ENCODE measurements at regions not wholly inside any gene's neighbourhood (a gene's known extent, or its start where the extent isn't known, plus 50 kb on each side); places are given as distances from the start of the nearest gene placed in this dataset.
A peak's percentile ranks its signal among the peaks of the same experiment; 100 is the strongest.
"Not testable (repeated sequence)": the region's sequence is repeated elsewhere in the genome, so short reads cannot be mapped to it uniquely, and the experiment has no call there.

DNA sequence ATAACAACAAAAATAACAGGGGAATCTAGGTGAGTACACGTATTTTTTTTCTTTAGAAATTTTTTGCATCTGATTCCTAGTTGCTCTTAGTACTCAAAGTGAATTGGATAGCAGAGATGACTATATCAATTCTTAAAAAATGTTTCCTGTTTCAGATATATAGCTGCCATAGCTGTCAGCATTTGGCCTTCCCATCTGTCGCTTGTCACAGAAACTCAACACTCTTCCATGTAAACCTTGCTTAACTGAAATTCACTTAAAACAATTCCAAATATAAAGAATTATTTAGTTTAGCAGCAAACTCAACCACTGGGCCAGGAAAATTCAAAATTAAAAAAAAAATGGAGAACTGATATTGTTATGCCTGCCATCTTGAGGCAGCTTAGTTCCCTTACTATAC is 807.5 kb downstream of the IGSF11 start:
- no peak for DNase-seq

DNA sequence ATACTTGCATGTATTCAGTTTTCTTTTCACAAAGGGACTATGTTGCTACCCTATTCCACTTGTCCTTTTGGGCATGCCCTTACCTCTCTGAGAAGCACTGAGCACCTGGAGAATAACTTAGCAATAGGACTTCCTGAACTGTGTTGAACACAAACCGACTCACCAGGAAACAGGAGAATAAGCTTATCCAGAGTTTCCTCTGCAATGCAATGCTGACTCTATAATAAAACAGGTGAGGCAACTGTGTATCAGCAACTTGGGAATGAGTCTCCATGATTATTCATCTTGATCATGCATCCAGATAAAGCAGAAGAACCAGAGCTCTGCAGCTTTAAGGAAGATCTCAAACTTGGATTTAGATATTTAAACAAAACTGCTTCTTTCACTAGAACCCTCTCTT is 806.5 kb downstream of the IGSF11 start:
- no peak for DNase-seq

DNA sequence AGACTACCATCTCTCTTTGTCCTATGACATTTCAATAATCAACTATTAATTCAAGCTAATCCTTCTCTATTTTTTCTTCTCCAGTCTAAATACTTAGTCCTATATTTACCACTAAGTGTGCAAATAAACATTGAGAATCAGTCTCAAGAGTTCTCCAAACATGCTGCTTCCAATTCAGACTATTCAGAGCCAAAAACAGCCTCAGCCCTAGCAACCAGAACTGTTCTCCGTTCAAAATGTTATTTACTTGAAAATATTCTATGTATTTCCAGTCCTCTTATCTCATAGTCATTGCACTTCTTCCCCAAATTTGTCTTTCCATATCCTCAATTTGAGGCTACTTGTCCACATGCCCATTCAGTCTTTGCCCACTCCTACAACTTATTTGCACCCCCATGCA is 805.5 kb downstream of the IGSF11 start:
- peak; percentile 15 for DNase-seq

DNA sequence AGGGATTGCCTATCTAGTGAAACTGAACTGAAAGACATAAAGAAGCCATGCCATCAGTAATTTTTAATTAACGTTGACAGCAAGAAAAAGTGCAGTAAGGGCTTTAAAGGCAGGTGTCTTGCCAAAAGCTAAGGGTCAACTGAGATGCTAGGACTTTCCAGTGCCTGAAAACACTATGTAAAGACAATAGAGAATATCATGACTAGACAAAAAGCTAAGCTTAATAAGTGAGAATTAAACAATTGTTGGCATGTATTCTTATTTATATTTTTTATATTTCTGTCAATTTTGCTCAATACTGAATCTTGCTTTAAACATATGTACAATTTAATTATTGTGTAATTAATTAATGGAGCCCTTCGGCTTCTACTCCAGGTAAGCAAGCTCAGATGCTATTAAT is 803.1 kb downstream of the IGSF11 start:
- DNase-seq: no peak

DNA sequence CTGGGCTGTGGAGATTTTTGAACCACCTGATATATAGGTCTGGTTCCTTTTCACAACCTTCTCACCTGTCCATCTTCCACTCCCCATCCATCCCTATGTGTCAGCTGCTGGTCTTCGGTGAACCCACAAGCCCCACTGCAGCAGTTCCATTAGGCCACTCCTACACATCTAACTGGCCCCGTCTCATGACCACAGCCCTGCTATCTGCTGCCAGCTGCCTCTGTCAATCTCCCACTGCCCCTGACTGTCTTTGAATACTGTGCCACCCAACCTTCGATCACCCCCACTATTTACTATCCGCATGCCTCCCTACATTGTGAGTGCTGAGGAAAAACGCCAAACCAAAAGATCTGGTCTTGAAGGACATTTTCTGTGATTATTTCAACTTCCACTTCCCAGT is 795.4 kb downstream of the IGSF11 start:
- no peak for DNase-seq

DNA sequence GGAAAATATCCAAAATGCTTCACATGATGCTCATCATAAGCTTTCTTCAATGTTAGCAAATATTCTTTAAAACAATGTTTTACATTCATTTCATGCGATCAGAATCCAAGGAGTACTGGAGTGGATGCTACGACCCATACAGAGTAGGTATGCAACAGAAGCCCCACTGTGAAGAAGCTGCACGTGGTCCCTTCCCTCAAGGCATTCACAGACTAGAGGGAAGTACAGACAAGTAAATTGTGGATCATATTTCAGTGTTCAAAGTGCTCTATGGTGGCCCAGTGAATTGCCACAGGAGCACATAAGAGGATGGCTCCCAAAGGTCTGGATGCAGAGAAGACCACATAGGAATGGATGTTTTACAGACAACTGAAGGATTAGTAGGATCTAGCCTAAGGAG is 789.9 kb downstream of the IGSF11 start:
- no peak for DNase-seq

DNA sequence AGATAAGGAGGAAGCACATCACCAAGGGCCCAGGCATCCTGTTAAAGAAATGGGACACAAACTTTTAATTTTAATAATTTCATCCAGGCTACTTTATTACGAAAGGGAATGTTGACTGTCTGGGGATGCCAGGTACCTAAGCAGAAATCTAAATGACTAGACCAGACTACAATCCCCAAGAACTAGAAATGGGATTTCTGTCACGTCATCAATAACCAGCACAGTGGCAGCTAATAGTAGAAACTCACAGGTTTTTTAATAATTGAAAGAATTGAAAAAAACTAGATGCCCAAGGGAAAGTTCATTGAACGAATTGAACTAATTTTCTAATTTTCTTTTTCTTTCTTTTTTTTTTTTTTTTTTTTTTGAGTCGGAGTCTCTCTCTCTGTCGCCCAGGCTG is 789.3 kb downstream of the IGSF11 start:
- no peak for DNase-seq

DNA sequence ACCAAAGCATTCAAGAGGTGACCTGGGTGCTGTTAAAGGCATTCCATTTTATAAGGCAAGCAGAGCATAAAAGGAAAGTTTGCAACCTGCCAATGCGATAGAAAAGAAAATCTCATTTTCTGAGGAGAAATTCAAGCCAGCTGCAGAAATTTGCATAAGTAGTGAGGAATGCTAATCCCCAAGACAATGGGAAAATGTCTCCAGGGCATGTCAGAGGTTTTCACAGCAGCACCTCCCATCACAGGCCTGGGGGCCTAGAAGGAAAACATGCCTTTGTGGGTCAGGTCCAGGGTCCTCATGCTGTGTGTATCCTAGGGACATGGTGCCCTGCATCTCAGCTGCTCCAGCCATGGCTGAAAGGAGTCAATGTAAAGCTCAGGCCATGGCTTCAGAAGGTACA is 775.8 kb downstream of the IGSF11 start:
- DNase-seq: not testable (repeated sequence)

DNA sequence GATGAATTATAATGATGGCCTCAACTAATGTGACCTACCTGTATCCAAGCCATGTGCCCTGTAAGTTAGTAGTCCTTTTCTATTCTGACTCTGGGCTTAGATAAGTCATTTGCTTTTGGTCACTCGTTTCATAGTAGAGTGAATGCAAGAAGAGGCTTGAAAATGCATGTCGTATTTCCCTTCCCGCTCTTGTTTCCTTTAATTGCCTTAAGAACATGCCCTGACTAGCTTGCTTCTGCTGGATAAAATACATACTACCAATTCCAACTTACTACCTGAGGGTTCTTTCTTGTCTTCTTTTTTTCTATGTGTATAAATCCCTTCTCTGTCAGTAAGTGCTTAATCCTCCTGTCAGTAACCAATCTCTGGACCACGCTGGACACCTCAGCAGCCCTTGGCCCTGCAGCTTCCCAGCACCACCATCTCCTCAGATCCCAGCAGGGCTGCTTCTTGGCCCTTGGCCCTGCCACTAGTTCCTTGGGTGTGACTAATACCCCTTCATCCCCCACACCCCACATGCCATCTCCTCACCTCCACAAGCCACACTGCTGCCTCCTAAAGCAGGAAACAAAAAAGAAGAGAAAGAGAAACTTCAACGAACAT is 771.7 kb downstream of the IGSF11 start:
- DNase-seq: no peak

DNA sequence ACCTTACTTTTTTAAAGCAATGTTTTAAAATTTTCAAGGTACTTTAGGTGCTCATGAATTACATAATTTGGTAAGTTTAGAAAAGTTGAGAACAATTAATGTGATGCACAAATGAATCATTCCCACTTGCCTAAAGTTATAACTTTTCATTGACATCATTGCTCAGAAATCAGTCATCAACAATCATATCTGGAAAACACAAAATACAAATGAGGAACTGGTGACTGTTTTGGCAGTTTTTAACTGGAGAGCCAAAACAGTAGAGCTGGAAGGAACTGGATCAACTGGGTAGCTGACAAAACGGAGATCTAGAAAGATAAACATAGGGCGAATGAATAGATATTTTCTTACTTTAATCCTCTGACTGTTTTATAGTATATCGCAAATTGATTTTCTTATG is 767.1 kb downstream of the IGSF11 start:
- DNase-seq: no peak

DNA sequence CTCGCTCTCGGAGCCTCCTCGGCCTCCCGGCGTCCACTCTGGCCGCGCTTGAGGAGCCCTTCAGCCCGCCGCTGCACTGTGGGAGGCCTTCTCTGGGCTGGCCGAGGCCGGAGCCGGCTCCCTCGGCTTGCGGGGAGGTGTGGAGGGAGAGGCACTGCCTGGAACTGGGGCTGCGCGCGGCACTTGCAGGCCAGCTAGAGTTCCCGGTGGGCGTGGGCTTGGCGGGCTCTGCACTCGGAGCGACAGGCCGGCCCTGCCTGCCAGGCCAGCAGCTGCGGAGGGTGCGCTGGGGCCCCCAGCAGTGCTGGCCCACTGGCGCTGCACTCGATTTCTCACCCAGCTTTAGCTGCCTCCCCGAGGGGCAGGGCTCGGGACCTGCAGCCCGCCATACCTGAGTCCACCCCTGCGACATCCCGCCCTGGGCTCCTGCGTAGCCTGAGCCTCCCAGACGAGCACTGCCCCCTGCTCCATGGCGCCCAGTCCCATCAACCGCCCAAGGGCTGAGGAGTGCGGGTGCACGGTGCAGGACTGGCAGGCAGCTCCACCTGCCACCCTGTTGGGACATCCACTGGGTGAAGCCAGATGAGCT is 765.0 kb downstream of the IGSF11 start:
- DNase-seq: no peak

DNA sequence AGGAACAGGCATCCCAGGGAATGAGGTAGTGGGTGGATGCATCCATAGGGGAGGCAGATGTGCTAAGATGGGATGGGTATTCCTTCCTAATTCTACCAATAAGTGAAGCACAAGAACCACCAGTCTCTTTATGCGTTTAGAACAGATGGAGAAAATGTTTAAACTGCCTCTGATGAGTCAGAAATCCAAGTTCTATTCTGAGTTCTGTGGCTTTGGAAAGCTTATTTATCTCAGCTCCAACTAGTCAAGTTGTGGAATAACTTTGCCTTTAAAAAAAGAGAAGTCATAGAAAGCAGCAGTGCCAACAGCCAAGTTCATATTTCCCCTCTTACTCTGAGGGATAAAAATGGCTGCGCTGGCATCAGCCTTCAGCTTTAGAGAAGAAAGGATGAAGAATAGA is 761.7 kb downstream of the IGSF11 start:
- DNase-seq: no peak

DNA sequence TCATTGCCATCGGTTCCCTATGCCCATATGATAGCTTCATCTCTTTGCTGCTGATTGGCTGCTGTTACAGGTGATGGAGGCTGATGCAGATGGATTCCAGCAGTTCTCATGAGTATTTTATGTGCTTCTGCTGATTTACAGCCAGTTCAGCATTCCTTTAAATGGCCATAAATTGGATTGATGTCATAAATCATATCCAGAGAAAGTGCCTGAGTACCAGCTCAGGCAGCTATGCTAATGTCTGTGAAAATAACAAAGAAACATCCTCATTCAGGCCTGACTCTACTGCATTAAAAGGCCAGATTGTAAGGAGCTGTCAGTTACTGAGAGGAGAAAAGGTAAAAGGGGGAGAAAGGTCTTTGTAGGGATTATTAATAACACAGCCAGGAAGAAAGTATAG is 756.8 kb downstream of the IGSF11 start:
- no peak for DNase-seq

DNA sequence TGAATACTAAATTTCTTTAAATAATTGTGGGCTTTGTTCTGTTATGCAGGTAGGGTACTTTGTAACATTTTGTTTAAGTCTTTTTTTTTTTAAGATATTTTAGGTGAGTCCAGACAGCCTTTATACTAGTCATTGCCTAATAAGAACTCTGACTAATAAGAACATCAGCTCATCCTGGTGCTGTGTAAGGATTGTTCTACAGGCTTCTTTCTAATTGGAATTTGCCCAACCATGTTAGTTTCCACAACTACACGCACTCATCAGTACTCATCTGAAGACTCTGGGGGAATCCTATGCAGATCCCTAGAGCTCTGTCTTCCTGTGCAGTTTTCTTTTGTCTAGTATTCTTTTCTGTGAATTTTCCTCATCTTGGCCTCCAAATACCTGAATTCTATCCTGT is 741.8 kb downstream of the IGSF11 start:
- DNase-seq: no peak

DNA sequence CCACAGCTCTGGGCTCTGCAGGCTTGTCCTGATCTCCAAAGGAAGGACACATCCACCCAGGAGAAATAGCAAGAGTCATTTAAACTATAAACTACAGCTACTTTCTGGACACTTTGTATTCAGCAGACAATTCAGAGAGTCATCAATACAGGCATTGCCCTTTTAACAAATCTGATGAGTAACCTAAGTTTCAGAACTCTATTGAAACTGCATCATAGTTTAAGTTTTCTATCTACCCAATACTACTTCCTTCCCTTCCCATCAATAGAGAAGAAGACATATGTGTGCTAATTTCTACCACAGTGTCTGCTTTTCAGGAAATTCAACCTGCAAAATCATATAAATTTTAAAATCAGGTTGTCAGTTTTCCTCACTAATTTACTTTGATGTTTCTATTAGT is 736.5 kb downstream of the IGSF11 start:
- no peak for DNase-seq

DNA sequence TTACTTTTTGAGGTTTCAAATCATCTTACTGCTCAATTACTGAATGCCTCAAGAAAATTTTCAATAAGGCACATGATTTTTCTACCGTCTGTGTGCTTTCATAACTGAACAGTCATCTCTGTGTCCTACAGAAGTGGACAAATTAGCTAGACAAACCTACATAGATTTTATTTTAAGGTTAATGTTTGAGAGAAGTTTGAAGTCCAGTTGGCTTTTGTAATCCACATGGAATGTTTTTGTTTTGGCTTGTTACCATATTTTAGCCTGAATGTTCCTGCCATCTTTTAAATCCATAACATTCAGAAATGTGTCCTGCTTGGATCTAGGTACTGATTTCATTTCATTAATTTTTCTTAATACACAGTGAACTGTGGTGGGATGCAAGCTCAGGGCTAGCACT is 730.1 kb downstream of the IGSF11 start:
- DNase-seq: no peak

DNA sequence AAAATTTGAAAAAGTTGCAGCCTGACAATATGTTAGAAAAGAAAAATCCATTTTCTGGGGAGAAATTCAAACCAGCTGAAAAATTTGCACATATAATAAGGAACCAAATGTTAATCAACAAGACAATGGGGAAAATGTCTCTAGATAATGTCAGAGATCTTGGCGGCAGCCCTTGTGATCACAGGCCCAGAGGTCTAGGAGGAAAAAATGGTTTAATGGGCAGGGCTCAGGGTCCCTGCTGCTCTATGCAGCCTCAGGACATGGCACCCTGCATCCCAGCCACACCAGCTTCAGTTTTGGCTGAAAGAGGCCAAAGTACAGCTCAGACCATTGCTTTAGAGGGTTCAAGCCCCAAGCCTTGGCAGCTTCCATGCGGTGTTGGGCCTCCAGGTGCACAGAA is 701.9 kb downstream of the IGSF11 start:
- DNase-seq: no peak

DNA sequence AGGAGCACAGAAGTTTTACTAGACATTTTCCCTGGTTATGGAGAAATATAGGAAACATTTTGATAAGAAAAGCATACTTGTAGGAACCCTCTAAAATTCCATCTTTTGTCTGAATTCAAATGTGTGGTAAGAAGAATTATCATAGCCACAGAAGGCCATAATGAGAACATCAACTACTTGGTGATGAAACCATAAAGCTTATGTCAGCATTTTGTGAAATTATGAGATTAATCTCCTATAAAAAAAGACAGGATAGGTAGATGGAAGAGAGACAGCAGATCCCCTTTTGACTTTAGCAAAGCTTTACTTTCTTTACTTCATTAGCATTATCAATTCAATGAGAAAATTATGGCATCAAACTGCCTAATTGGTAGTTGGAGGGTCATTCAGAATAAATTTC is 697.0 kb downstream of the IGSF11 start:
- DNase-seq: no peak

DNA sequence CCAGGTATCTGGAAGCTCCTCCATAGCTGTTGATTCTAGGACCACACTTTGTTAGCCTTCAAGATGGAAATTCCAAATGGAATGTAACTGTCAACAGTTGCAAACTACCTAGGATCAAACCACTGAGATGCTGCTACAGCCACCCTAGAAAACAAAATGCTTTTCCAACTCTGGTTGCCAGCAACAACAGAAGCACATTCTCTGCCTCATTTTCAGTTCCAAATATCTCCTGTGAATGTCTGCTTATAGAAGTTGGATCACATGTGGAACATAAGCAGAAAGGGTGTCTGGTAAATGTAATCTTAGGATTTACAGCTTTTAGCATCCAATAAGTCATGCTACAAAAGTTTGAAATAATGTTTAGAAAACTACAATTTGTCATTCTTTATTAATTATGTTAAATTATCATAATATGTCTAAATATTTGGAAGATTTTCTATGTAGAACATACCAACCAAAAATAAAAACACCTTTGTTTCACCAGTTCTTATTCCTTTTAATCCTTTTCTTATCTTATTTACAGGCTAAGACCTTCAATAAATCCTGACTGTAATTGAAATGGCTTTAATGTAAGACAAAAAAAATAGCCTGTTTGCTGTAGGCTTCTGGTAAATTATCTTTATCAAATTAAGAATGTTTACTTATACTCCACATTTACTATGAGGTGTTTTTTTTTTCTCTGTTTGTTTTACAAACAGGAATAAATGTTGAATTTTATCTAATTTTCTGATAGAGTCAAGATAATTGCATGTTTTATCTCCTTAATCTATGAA is 687.1 kb downstream of the IGSF11 start:
- no peak for DNase-seq

DNA sequence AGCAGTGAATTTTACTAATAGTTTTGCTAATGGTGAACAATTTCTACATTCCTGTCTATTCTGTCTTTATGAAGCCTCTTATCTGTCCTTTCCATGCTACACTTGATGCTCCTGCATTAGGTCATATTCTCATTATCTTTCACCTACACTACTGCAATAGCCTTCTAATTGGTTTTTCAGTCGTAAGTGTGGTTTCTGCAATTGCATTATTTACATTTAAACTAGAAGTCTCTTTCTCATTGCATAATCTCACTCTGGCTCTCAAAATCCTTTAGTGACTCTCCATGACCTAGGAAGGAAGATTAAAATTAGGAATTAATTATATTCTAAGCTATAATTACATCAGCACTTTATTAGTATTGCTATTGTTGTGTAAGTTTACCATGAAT is 686.5 kb downstream of the IGSF11 start:
- DNase-seq: no peak

DNA sequence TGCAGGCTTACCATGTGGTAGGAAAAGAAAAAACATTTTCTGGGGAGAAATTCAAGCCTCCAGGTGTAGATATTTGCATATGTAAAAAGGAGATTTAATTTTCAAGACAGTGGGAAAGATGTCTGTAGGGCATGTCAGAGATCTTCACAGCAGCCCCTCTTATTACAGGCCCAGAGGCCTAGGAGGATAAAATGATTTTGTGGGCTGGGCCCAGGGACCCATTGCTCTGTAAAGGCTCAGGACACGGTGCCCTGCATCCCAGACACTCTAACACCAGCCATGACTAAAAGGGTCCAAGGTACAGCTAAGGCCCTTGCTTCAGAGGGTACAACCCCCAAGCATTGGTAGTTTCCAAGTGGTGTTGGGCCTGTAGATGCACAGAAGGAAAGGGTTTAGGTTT is 680.1 kb downstream of the IGSF11 start:
- DNase-seq: no peak

DNA sequence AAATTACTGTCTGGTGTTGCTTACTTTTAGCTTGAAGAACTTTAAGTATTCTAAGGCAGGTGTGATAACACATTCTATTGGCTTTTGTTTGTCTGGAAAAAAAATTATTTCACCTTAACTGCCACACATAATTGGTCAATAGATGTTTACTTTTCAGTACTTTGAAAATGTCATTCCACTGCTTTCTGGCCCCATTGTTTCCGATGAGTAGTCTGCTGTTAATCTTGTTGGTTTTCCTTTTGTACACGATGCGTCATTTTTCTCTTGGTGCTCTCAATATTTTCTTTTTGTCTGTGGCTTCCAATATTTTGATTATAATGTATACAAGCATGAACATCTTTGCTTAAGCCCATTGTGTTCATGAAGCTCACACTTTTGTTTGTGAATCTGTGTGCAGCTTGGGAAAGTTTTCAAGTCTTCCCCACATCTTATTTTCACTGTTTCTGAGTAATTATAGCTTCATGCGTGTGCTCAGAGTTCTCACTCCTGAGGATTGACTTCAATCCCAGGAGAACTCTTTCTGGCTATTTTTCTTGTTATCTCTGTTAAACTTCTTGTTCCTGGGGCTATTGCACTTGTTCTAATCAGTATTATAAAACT is 664.7 kb downstream of the IGSF11 start:
- no peak for DNase-seq

DNA sequence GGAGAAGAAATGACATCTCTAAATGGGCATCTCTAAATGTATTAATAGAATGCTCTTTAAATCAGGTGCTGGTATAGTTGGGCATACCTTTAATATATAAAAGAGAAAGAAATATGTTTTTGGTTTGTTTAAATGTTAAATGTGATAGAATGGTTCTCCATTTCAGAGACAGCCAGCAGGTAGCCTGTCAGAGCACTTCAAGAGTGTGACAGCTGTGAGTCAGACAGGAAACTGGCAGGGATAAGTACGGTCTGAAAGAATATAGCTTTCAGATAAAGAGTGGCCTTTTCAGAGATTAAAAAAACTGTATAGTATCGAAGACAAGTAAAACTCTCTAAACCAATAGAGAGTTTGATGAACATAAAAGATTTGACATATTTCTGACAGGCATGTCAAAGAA is 654.1 kb downstream of the IGSF11 start:
- DNase-seq: no peak

DNA sequence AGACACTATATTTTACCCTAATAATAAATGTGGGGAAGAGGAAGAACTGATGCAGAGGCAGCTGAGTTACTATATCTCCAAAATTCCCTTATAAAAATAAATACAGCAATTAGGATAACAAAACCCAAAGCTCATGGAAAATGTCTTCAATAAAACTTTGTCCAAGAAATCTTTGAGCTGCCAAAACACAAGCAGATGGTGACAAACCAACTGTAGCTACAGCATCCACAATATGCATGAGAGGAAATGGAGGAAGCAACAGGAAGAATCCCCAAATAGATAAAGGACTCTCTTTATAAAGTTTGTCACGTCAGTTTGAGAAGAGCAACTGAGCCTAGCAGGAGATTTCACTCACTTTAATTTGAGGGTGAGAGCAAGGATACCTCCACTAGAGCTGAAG is 638.2 kb downstream of the IGSF11 start:
- DNase-seq: no peak

All from hindlimb muscle (tissue), 1 donor.